Prostate gland (tissue), 2 donors: ENCODE measurements at regions not wholly inside any gene's neighbourhood (a gene's known extent, or its start where the extent isn't known, plus 50 kb on each side); places are given as distances from the start of the nearest gene placed in this dataset.

Experiments
- CTCF ChIP-seq, 4 experiments: fragments of 200-600 bp in 2 of 4; fragments of 450-650 bp in 2 of 4; sonication (generic) in 2 of 4; IDR thresholded peaks; 1 replicate in 3 of 4; 2 replicates in 1 of 4; pipeline ENCODE4 v1.5.1; 2016 to 2019; ENCODE audit warnings: antibody characterized with exemption in 4 of 4, mild to moderate bottlenecking in 2 of 4, moderate library complexity in 2 of 4
- POLR2A ChIP-seq: fragments of 450-650 bp; IDR thresholded peaks from one replicate; pipeline ENCODE4 v1.6.1; 2016; ENCODE audit warnings: antibody characterized with exemption, mild to moderate bottlenecking
- POLR2AphosphoS5 ChIP-seq: sonication (generic); formaldehyde crosslinking; IDR thresholded peaks from one replicate; pipeline ENCODE4 v1.6.1; 2017; ENCODE audit warnings: antibody characterized with exemption

GRCh38 chr18:7516266-7517117 lies 50.6 kb upstream of the PTPRM start:
- TF ChIP-seq CTCF (IDR thresholded peaks at IDR 0.05) (no peak), POLR2AphosphoS5 (no peak), POLR2A (no peak)
